Esophagus squamous epithelium (tissue), 4 donors: ENCODE measurements at regions not wholly inside any gene's neighbourhood (a gene's known extent, or its start where the extent isn't known, plus 50 kb on each side); places are given as distances from the start of the nearest gene placed in this dataset.
A peak's percentile ranks its signal among the peaks of the same experiment; 100 is the strongest.

ENCODE experiments used
- CTCF ChIP-seq, 6 experiments: fragments of 450-650 bp in 4 of 6; fragments of 200-600 bp in 2 of 6; sonication (generic) in 2 of 6; IDR thresholded peaks; one replicate each; pipeline ENCODE4 v1.5.1; 2016 to 2019; ENCODE audit warnings: antibody characterized with exemption in 6 of 6, mild to moderate bottlenecking in 4 of 6, moderate library complexity in 4 of 6
- POLR2A ChIP-seq, 4 donors: fragments of 450-650 bp; IDR thresholded peaks; one replicate each; pipeline ENCODE4 v1.6.1; 2017; ENCODE audit warnings: antibody characterized with exemption in 4 of 4, mild to moderate bottlenecking in 4 of 4, moderate library complexity in 3 of 4

- TF ChIP-seq CTCF (IDR thresholded peaks at IDR 0.05) (peak in 2 of 6 experiments; percentile 10 to 17), POLR2A (IDR thresholded peaks at IDR 0.05) (no peak)
These were observed 245.3 kb downstream of the OSTF1 start for GRCh38 chr9:75333624-75334023.
